ENCODE measurements at regions not wholly inside any gene's neighbourhood (a gene's known extent, or its start where the extent isn't known, plus 50 kb on each side); places are given as distances from the start of the nearest gene placed in this dataset.

GRCh38 chr10:10774416-10774815 is 243.3 kb upstream of the CELF2 start:
- WGBS (ENCODE audit: insufficient coverage, insufficient replicate concordance, low lambda C conversion rate, missing lambda C conversion rate): 64% methylated on average over 9 of the region's 9 CpGs
- Histone ChIP-seq H2AFZ (ENCODE audit: control insufficient read depth, low read depth, low read length) (no peak overlapping the region), H3K27ac (ENCODE audit: control insufficient read depth, insufficient read depth) (no peak overlapping the region), H3K36me3 (ENCODE audit: control insufficient read depth in 2 of 2, insufficient read depth in 2 of 2, low read length in 1 of 2) (no peaks in the 10 kb centered on the region), H3K79me2 (ENCODE audit: control insufficient read depth, insufficient read depth, low read length) (no peaks in the 10 kb centered on the region), H3K4me2 (ENCODE audit: control insufficient read depth, insufficient read depth) (no peak overlapping the region), H3K9me3 (replicated peaks; ENCODE audit: control insufficient read depth, insufficient read depth, low read length) (no peaks in the 10 kb centered on the region), H3K27me3 (replicated peaks in 1 of 2; ENCODE audit: control insufficient read depth in 2 of 2, insufficient read depth in 2 of 2, low read length in 1 of 2) (no peaks in the 10 kb centered on the region), H4K20me1 (ENCODE audit: control insufficient read depth, insufficient read depth) (no peaks in the 10 kb centered on the region), H3K9ac (ENCODE audit: control insufficient read depth, insufficient read depth, low read length) (no peak overlapping the region), H3K4me1 (ENCODE audit: control insufficient read depth, insufficient read depth, low read length) (no peaks in the 10 kb centered on the region), H3K4me3 (no peak overlapping the region)
- CTCF ChIA-PET: no interaction called here
- RAD21 ChIA-PET (ENCODE audit: unreplicated experiment): no interaction called here
- intact Hi-C loops (cut with micrococcal nuclease; ENCODE audit: unreplicated experiment): no loop called here
- no TSS peak for BruUV-seq (replicated peaks)
- ATAC-seq (no peak), DNase-seq (ENCODE audit: low read depth, low spot score) (no peak), FAIRE-seq (no peak)
- TF ChIP-seq RAD21 (IDR thresholded peaks at IDR 0.05; ENCODE audit: insufficient read depth, low read depth, low read length) (no peak), ZNF592 (IDR thresholded peaks at IDR 0.05) (no peak), IRF4 (IDR thresholded peaks at IDR 0.05; ENCODE audit: low read depth, low read length) (no peak), YBX1 (IDR thresholded peaks at IDR 0.05) (no peak)
- POLR2A ChIA-PET: no interaction called here
- SMC1A ChIA-PET (ENCODE audit: uncharacterized antibody, unreplicated experiment): no interaction called here
- in situ Hi-C loops (cut with MboI): no loop called here

DNA sequence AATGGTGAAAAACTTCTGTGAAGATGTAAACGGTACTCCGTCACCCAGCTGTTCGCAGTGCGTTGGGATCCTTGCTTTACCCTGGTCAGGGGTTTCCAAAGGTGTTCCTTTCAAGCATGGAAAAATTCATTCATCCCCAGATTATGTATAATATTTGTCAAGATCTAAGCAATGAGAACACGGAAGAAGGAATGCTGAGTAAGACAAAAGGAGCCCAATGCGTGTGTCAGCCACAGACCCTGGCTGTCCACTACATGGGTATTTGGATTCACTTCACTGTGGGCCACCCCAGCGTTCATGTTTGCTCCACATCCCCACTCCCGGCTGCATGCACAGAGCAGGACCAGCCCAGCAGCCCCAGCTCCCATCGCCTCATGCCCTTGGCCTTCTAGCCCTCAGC is 241.3 kb upstream of the CELF2 start:
- ATAC-seq: no peak
- H3K27me3 ChIP-seq (replicated peaks in 1 of 2; ENCODE audit: control insufficient read depth in 2 of 2, insufficient read depth in 2 of 2, low read length in 1 of 2): no peaks in the 10 kb centered on the region
- intact Hi-C loops (cut with micrococcal nuclease; ENCODE audit: unreplicated experiment): no loop called here
- FAIRE-seq: no peak
- H3K4me1 ChIP-seq (ENCODE audit: control insufficient read depth, insufficient read depth, low read length): no peaks in the 10 kb centered on the region
- H3K36me3 ChIP-seq (ENCODE audit: control insufficient read depth in 2 of 2, insufficient read depth in 2 of 2, low read length in 1 of 2): no peaks in the 10 kb centered on the region
- H4K20me1 ChIP-seq (ENCODE audit: control insufficient read depth, insufficient read depth): no peaks in the 10 kb centered on the region
- no TSS peak for BruUV-seq (replicated peaks)
- H2AFZ ChIP-seq (ENCODE audit: control insufficient read depth, low read depth, low read length): no peak overlapping the region
- no peak for DNase-seq (ENCODE audit: low read depth, low spot score)
- no peaks in the 10 kb centered on the region for H3K9me3 ChIP-seq (replicated peaks; ENCODE audit: control insufficient read depth, insufficient read depth, low read length)
- WGBS (ENCODE audit: insufficient coverage, insufficient replicate concordance, low lambda C conversion rate, missing lambda C conversion rate): 66% methylated on average over 9 of the region's 9 CpGs
- ChIA-PET SMC1A (ENCODE audit: uncharacterized antibody, unreplicated experiment) (no interaction called here), RAD21 (ENCODE audit: unreplicated experiment) (no interaction called here), CTCF (no interaction called here), POLR2A (interaction anchor here (0.6 kb wide), 1 partner anchor 1067 kb away, joined by 3 read pairs; no protein-coding TSS in a partner anchor)
- in situ Hi-C loops (cut with MboI): no loop called here
- no peak overlapping the region for H3K9ac ChIP-seq (ENCODE audit: control insufficient read depth, insufficient read depth, low read length)
- no peak overlapping the region for H3K27ac ChIP-seq (ENCODE audit: control insufficient read depth, insufficient read depth)
- no peak for TF ChIP-seq CBX3 (IDR thresholded peaks at IDR 0.05; ENCODE audit: borderline replicate concordance, low read depth)
- TF ChIP-seq MAX (IDR thresholded peaks at IDR 0.05; ENCODE audit: low read depth, low read length): no peak
- no peak for TF ChIP-seq SUPT20H (IDR thresholded peaks at IDR 0.05; ENCODE audit: borderline replicate concordance, control insufficient read depth, low read depth, low read length)
- H3K4me2 ChIP-seq (ENCODE audit: control insufficient read depth, insufficient read depth): no peak overlapping the region
- H3K79me2 ChIP-seq (ENCODE audit: control insufficient read depth, insufficient read depth, low read length): no peaks in the 10 kb centered on the region
- no peak overlapping the region for H3K4me3 ChIP-seq
